ENCODE measurements at regions not wholly inside any gene's neighbourhood (a gene's known extent, or its start where the extent isn't known, plus 50 kb on each side); places are given as distances from the start of the nearest gene placed in this dataset.

GRCh38 chr4:31125496-31125895 lies 405.3 kb downstream of the PCDH7 start:
- TF ChIP-seq, protein P1, sequence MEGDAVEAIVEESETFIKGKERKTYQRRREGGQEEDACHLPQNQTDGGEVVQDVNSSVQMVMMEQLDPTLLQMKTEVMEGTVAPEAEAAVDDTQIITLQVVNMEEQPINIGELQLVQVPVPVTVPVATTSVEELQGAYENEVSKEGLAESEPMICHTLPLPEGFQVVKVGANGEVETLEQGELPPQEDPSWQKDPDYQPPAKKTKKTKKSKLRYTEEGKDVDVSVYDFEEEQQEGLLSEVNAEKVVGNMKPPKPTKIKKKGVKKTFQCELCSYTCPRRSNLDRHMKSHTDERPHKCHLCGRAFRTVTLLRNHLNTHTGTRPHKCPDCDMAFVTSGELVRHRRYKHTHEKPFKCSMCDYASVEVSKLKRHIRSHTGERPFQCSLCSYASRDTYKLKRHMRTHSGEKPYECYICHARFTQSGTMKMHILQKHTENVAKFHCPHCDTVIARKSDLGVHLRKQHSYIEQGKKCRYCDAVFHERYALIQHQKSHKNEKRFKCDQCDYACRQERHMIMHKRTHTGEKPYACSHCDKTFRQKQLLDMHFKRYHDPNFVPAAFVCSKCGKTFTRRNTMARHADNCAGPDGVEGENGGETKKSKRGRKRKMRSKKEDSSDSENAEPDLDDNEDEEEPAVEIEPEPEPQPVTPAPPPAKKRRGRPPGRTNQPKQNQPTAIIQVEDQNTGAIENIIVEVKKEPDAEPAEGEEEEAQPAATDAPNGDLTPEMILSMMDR (IDR thresholded peaks at IDR 0.05; ENCODE audit: control extremely low read depth in 1 of 3, insufficient read depth in 1 of 3, low read depth in 1 of 3, low read length in 3 of 3) = no peak
- TF ChIP-seq EZH2 (IDR thresholded peaks at IDR 0.05; ENCODE audit: low read depth, low read length, severe bottlenecking) (no peak), JUND (IDR thresholded peaks at IDR 0.05; ENCODE audit: low read length) (no peak), SP4 (IDR thresholded peaks at IDR 0.05; ENCODE audit: low read length) (no peak), BCL11A (IDR thresholded peaks at IDR 0.05; ENCODE audit: low read depth in 2 of 2, low read length in 2 of 2) (no peak), EP300 (IDR thresholded peaks at IDR 0.05; ENCODE audit: borderline replicate concordance in 1 of 2, low read depth in 2 of 2, low read length in 2 of 2) (no peak), POLR2A (IDR thresholded peaks at IDR 0.05; ENCODE audit: control extremely low read depth in 1 of 2, low read depth in 2 of 2, low read length in 2 of 2) (no peak), NRF1 (IDR thresholded peaks at IDR 0.05; ENCODE audit: low read depth, low read length) (no peak), SP1 (IDR thresholded peaks at IDR 0.05; ENCODE audit: low read depth, low read length) (no peak)
